HG03280 (cell line): ENCODE measurements at regions not wholly inside any gene's neighbourhood (a gene's known extent, or its start where the extent isn't known, plus 50 kb on each side); places are given as distances from the start of the nearest gene placed in this dataset.
"Not testable (repeated sequence)": the region's sequence is repeated elsewhere in the genome, so short reads cannot be mapped to it uniquely, and the experiment has no call there.

Experiments used
- ATAC-seq: cut with Tn5 transposase; IDR thresholded peaks from one replicate; pipeline ENCODE4 v1.9.1; 2021; ENCODE audit warnings: mild to moderate bottlenecking, moderate library complexity; ENCODE audit not compliant: unreplicated experiment

DNA sequence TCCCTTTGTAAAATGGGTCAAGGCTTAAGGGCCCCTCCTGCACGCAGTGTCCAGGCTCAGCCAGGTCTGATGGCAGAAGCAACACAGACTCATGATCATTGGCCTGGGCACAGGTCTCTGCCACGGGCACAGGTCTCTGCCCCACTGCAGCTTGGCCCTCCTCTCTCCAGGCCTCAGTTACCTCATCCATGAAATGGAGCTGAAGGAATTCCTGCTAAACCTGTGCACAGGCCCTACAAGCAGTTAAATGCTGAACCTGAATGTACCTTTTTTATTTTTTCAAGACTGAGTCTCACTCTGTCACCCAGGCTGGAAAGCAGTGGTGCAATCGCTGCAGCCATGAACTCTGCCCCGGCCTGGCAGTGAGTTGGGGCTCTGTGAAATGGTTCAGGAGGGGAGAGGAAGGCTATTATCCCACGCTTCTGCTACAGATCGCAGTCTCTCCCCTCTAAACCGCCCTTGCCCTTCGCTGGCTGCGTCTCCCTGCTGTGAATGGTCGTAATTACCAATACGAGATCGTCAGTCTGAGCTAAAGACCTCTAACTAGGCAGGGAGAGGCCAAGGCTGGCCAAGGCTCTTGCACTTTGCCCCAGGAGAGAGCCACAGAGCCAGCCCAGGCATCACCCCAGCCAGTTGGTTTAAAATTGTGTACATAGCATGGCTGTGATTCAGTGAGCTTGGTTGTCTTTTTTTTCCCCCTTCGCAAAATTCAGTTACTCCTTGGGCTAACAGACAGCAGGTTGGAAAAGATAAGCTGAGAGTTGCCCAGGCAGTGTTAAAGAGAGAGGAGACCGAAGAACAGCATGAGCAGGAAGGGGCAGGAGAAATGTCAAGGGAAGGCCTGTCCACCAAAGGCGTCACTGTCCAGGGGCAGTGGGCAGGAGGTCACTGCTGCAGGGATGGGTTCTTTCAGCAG is 93.0 kb upstream of the KCTD7 start:
- no peak for ATAC-seq

GRCh38 chr7:66537380-66537779 is 91.3 kb upstream of the KCTD7 start:
- no peak for ATAC-seq

GRCh38 chr7:66537876-66538275 is 90.8 kb upstream of the KCTD7 start:
- no peak for ATAC-seq

DNA sequence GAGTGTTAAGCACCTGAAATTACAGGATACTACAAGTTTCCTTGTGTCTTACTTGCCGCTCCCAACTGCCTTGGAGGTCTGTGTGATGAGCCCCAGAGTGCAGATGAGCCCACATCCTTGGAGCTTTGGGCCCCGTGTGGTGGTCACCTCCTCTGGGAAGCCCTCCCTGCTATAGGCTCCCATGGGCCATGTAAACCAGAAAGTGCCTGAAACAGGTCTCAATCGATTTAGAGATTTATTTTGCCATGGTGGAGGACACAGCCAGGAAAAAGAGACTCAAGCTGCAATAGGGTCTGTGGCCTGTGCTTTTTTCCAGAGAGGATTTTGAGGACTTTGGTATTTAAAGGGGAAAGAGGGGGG is 89.4 kb upstream of the KCTD7 start:
- no peak for ATAC-seq

GRCh38 chr7:66539902-66540375 is 88.7 kb upstream of the KCTD7 start:
- ATAC-seq, result no peak

DNA sequence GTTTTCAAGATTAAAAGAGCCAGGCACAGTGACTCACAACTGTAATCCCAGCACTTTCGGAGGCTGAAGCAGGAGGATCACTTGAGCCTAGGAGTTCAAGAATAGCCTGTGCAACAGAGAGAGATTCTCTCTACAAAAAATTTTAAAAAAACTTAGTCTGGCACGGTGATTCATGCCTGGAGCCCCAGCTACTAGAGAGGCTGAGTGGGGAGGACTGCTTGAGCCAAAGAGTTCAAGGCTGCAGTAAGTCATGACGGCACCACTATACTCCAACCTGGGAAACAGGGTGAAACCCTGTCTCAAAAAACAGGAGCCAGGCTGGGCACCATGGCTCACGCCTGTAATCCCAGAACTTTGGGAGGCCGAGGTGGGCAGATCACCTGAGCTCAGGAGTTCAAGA is 86.6 kb upstream of the KCTD7 start:
- no peak for ATAC-seq

DNA sequence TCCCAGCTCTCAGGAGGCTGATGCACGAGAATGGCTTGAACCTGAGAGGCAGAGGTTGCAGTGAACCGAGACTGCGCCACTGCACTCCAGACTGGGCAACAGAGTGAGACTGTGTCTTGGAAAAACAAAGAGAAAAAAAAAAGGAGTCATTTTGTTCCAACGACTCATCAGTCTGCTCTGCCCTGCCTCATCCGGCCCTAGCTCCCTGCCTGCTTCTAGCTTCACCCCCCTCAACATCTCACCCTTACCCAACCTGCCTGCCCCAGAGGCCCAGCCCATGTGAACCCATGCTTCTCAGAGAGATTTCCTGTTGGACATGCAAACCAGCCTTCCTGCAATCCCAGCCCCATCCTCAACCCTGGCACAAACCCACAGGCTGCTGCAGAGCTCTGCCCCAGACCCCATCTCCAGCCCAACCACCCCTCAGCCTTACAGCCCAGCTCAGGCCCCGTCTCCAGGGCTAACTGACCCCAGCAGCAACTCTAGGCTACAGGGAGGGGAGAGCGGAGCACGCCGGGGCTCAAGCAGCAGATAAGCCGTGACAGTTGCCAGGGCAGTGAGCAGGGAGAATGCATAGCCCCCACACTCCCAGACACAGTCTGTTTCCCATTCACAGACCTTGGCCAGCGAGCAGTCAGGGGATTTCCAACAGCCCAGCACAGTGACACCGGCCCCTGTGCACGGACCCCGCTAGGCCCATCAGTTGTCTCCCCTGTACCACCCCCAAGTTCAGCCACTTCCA is 86.0 kb upstream of the KCTD7 start:
- no peak for ATAC-seq

DNA sequence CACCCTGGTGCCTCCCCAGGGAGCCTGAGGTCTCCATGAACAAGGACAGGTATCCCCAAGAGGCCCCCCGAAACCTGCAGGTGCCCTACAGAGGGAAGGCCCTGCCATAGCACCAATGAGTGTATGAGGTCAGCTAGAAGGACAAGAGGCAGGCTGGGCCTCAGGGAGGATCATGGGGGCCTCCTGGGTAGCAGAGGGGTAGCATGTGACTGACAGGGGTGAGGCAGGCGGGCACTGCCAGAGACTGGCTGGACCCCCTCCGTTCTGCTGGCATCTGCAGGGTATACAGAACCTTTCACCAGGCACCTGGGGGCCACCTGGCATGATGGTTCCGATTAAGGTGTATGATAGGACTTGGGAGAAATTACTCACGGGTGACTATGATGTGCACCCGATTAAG is 79.2 kb upstream of the KCTD7 start:
- ATAC-seq, result no peak

DNA sequence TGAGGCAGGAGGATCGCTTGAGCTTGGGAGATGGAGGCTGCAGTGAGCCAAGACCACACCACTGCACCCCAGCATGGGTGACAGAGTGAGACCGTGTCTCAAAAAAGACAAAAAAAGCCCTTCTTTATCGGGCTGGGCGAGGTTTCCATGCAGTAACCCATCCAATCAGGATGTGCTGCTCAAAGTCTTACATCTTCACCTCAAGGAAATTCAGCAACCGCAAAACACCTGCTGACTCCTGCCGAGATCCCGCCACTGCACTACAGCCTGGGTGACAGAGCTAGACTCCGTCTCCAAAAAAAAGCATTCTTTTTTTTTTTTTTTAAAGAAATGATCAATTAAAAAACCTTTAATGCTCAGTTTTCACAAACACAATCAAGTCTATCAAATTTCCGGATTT is 75.7 kb upstream of the KCTD7 start:
- no peak for ATAC-seq

DNA sequence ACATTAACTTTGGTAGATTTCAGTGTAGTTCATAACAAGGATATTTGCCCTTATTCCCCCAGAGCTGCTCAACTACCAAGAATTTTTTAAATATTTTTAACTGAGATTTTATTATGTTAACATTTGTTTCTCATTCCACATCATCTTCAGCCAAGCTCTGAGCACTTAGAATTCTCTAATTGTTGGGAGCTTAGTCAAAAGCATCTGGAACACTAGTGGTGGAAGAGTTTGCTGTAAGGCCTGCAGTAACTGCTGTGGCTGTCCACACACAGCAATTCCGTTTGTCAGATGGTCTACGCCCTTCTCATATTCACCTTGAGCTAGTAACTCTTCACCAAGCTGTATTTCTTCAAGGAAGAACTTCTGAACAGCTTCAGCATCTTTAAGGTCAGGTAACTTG is 75.0 kb upstream of the KCTD7 start:
- ATAC-seq, result not testable (repeated sequence)

- ATAC-seq, result not testable (repeated sequence)
These were observed 74.4 kb upstream of the KCTD7 start for GRCh38 chr7:66554291-66554690.

DNA sequence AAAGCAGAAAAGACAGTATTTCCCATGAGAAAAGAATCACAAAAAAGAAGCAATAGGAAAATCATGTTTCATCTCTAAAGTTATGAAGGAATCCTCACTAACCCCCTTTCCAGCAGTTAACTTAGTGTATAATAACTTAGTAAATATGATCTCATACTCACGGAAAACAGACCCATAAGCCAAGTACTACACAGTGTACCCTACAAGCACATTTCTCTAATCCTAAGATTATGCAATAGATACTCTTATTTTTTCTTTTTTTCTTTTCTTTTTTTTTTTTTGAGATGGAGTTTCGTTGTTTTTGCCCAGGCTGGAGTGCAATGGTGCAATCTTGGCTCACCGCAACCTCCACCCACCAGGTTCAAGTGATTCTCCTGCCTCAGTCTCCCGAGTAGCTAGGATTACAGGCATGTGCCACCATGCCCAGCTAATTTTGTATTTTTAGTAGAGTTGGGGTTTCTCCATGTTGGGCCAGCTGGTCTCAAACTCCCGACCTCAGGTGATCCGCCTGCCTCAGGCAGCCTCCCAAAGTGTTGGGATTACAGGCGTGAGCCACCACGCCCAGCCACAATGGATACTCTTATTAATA is 73.7 kb upstream of the KCTD7 start:
- not testable (repeated sequence) for ATAC-seq

DNA sequence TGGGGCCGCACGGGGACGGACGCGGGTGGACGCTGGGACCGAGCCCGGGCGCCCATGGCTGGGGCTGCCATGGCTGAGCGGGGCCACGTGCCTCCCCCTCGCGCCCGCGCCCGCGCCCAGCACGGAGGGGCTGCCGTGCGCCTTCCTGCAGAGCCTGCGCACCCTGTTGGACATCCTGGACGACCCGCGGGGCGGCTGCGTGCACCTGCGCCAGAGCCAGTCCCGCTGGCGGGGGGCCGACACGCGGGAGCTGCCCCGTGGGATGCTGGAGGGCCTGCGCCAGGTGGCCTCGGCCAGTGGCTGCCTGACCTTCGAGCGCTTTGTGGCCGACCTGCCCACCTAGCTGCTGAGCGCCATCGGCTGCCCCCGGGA is 72.5 kb upstream of the KCTD7 start:
- ATAC-seq, result no peak

GRCh38 chr7:66556549-66557213 is 72.0 kb upstream of the KCTD7 start:
- ATAC-seq, result no peak

DNA sequence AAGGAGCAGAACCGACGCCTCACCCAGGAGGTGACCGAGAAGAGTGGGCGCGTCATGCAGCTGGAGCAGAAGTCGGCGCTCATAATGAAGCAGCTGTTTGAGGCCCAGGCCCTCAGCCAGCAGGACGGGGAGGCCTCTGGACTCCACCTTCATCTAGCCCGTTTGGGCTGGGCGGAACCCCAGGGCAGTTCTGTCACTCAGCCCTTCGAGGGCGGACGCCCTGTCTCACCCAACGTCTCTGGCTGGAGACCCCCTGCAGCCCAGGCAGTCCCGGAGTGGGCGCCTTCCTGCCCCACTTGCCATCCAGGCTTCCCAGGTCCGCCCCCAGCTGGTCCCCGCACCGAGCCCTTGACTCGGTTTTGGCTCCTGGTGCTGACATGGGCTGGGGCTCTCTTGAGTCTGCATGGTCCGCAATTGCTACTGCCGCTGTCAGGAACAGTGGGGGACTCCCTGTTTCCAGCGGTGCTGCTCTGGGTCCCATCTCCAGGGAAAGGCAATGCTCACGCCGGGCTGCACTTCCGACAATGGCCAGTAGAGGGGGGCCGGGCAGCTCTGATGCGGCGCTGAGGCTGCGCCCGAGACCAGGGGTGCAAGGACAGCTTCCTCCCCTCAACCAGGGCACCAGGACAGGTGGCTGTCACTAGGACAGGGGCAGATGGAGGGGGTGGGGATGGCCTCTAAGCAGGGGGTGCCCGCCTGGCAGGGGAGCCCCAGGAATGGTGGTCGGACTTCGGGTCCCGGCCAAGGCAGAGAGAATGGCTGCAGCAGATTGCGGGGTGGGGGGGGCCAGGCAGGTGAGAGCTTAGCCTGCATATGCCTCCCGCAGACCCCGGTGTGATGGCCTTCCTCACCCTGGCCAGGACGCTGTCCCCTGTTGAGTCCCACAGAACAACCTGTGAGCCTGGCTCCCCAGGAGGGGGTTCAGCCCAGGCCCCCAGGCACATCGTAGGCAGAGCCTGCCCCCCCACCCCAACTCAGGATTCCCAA is 71.2 kb upstream of the KCTD7 start:
- no peak for ATAC-seq

GRCh38 chr7:66558201-66558641 is 70.5 kb upstream of the KCTD7 start:
- no peak for ATAC-seq

DNA sequence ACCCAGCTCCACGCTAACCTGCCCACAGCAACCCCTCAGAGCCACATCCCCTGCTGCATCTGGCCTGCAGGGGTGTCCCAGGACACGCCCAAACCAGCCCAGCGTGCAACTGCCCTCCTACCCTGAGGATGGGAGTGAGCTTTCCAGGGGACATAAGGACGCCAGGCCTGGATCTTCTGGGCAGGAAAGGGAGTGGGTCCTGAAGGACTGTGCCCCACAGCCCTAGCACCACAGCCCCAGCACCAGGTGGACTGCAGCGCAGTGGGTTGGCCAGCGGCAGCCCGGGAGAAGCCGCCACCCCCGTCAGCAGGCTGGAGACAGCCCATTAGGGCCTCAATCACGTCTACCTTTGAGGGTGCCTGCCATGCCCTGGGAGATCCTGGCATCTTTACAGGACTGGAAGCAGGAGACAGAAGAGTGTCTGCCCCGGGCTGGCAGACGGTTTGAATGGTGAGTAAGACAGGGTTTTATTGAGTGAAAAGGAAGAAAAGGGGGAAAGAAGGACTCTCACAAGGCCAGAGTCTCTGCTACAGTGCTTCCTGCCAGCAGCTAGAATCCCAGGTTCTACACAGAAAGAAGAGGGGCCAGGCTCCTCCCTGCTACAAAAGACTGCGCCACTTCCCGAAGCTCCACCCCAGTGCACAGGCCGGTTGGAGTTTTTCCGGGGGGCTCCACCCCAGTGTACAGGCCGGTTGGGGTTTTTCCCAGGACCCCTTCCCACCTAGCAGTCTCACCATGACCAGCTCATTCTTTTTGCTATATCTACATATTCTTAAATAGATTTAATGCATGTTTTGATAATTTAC is 69.8 kb upstream of the KCTD7 start:
- ATAC-seq, result no peak

GRCh38 chr7:66564045-66564444 is 64.6 kb upstream of the KCTD7 start:
- no peak for ATAC-seq

- not testable (repeated sequence) for ATAC-seq
These were observed 58.5 kb upstream of the KCTD7 start for GRCh38 chr7:66570179-66570578.
